Right lobe of liver (tissue), 6 donors: ENCODE measurements at regions not wholly inside any gene's neighbourhood (a gene's known extent, or its start where the extent isn't known, plus 50 kb on each side); places are given as distances from the start of the nearest gene placed in this dataset.
"Not testable (repeated sequence)": the region's sequence is repeated elsewhere in the genome, so short reads cannot be mapped to it uniquely, and the experiment has no call there.

Experiments used
- ATAC-seq, 4 donors: fragments of 200-7000 bp; cut with Tn5 transposase; one replicate each; pipeline ENCODE4 v1.9.1; 2020; ENCODE audit warnings: mild to moderate bottlenecking in 4 of 4, moderate library complexity in 4 of 4
- DNase-seq, 3 donors: peaks; one replicate each; pipeline ENCODE4 v3.0.0-alpha.2; 2020
- H3K27ac ChIP-seq, 3 donors: fragments of 200-600 bp; one replicate each; pipeline ENCODE4 v1.8.0; 2022
- H3K27me3 ChIP-seq, 2 donors: fragments of 200-600 bp; one replicate each; pipeline ENCODE4 v1.8.0; 2022
- H3K36me3 ChIP-seq, 4 donors: fragments of 200-600 bp; sonication (generic) in 1 of 4; one replicate each; pipeline versions ENCODE4 v1.5.1 to v1.8.0; 2017 to 2022; ENCODE audit warnings: control low read depth in 1 of 4
- H3K4me1 ChIP-seq, 4 donors: fragments of 200-600 bp; sonication (generic) in 1 of 4; one replicate each; pipeline versions ENCODE4 v1.5.1 to v1.8.0; 2017 to 2022; ENCODE audit warnings: control low read depth in 1 of 4
- H3K4me3 ChIP-seq, 3 donors: fragments of 200-600 bp; one replicate each; pipeline ENCODE4 v1.8.0; 2022
- H3K9me3 ChIP-seq, 4 donors: fragments of 200-600 bp; sonication (generic) in 1 of 4; one replicate each; pipeline versions ENCODE4 v1.5.1 to v1.8.0; 2017 to 2022; ENCODE audit warnings: control low read depth in 1 of 4
- CTCF ChIP-seq, 4 donors: fragments of 200-600 bp in 3 of 4; fragments of 450-650 bp in 1 of 4; IDR thresholded peaks; one replicate each; pipeline versions ENCODE4 v1.5.1 to v1.8.0; 2016 to 2022; ENCODE audit warnings: antibody characterized with exemption in 4 of 4, mild to moderate bottlenecking in 2 of 4
- POLR2A ChIP-seq: fragments of 450-650 bp; IDR thresholded peaks from one replicate; pipeline ENCODE4 v1.6.1; 2017; ENCODE audit warnings: antibody characterized with exemption, mild to moderate bottlenecking
- WGBS: methylation state at CpG from one replicate; pipeline ENCODE4 v1.1.6; 2018; ENCODE audit warnings: low coverage, low lambda C conversion rate; ENCODE audit not compliant: insufficient coverage; ENCODE audit errors: missing lambda C conversion rate; 5-methylcytosine and 5-hydroxymethylcytosine counted together
- intact Hi-C, 2 donors: fragments of 100-400 bp; cut with DNase I; formaldehyde crosslinking; loops; one replicate each; pipeline versions ENCODE4 v1.11.2 to v1.14.1; 2022
- donor health status: DM: no; HTN: yes; CAD: no.
- donor health status: DM: no; HTN: no; CAD: no.
- donor health status: DM: no; HTN: no; CAD: no.
- donor health status: DM: no; HTN: yes; CAD: no.
- donor health status: DM: no; HTN: yes; CAD: no.

- intact Hi-C loops = no loop called here
Observed at GRCh38 chr6:78768271-78768670, 99.1 kb upstream of the IRAK1BP1 start.

GRCh38 chr6:78770765-78771164 is 96.6 kb upstream of the IRAK1BP1 start:
- Histone ChIP-seq H3K4me1 (no peaks in the 10 kb centered on the region), H3K27ac (no peak overlapping the region), H3K36me3 (no peaks in the 10 kb centered on the region), H3K9me3 (no peaks in the 10 kb centered on the region), H3K4me3 (no peak overlapping the region), H3K27me3 (no peaks in the 10 kb centered on the region)
- WGBS = 59% methylated on average over 5 of the region's 5 CpGs
- ATAC-seq (no peak), DNase-seq (no peak)
- TF ChIP-seq CTCF (IDR thresholded peaks at IDR 0.05) = peak; percentile 12 to 37 (median 22)
- TF ChIP-seq POLR2A = no peak
- intact Hi-C loops = no loop called here

More at GRCh38 chr6:78768271-78768670, 99.1 kb upstream of the IRAK1BP1 start:
- Histone ChIP-seq H3K27me3 (no peaks in the 10 kb centered on the region), H3K4me3 (no peak overlapping the region), H3K4me1 (no peaks in the 10 kb centered on the region), H3K27ac (no peak overlapping the region), H3K9me3 (no peaks in the 10 kb centered on the region), H3K36me3 (no peaks in the 10 kb centered on the region)
- ATAC-seq = peak in 2 of 4 donors; percentile 58 to 61
- no peak for DNase-seq
- no peak for TF ChIP-seq POLR2A
- TF ChIP-seq CTCF (IDR thresholded peaks at IDR 0.05) = no peak

- TF ChIP-seq CTCF (IDR thresholded peaks at IDR 0.05) (no peak), POLR2A (no peak)
- intact Hi-C loops = no loop called here
- no peak for ATAC-seq
- no peak for DNase-seq
- Histone ChIP-seq H3K27ac (no peak overlapping the region), H3K27me3 (no peaks in the 10 kb centered on the region), H3K4me3 (no peak overlapping the region), H3K4me1 (no peaks in the 10 kb centered on the region), H3K9me3 (no peaks in the 10 kb centered on the region), H3K36me3 (no peaks in the 10 kb centered on the region)
Observed at GRCh38 chr6:78771586-78771985, 95.8 kb upstream of the IRAK1BP1 start.

- TF ChIP-seq POLR2A = no peak
- no peak for TF ChIP-seq CTCF (IDR thresholded peaks at IDR 0.05)
- H3K4me1 ChIP-seq = no peaks in the 10 kb centered on the region
- H3K4me3 ChIP-seq = no peak overlapping the region
- 83% methylated on average over 1 of the region's 4 CpGs for WGBS
- ATAC-seq (no peak), DNase-seq (no peak)
- no peaks in the 10 kb centered on the region for H3K36me3 ChIP-seq
- no peaks in the 10 kb centered on the region for H3K27me3 ChIP-seq
- H3K9me3 ChIP-seq = no peaks in the 10 kb centered on the region
- H3K27ac ChIP-seq = no peak overlapping the region
- intact Hi-C loops = no loop called here
Observed at GRCh38 chr6:78781001-78781400, 86.3 kb upstream of the IRAK1BP1 start.

GRCh38 chr6:78783366-78783765 is 84.0 kb upstream of the IRAK1BP1 start:
- DNase-seq, ATAC-seq, H3K27ac ChIP-seq, H3K4me1 ChIP-seq, H3K36me3 ChIP-seq, intact Hi-C loops, H3K4me3 ChIP-seq, H3K27me3 ChIP-seq, H3K9me3 ChIP-seq: not testable (repeated sequence)
- WGBS = 80% methylated on average over 1 of the region's 6 CpGs
